ENCODE measurements at regions not wholly inside any gene's neighbourhood (a gene's known extent, or its start where the extent isn't known, plus 50 kb on each side); places are given as distances from the start of the nearest gene placed in this dataset.

DNA sequence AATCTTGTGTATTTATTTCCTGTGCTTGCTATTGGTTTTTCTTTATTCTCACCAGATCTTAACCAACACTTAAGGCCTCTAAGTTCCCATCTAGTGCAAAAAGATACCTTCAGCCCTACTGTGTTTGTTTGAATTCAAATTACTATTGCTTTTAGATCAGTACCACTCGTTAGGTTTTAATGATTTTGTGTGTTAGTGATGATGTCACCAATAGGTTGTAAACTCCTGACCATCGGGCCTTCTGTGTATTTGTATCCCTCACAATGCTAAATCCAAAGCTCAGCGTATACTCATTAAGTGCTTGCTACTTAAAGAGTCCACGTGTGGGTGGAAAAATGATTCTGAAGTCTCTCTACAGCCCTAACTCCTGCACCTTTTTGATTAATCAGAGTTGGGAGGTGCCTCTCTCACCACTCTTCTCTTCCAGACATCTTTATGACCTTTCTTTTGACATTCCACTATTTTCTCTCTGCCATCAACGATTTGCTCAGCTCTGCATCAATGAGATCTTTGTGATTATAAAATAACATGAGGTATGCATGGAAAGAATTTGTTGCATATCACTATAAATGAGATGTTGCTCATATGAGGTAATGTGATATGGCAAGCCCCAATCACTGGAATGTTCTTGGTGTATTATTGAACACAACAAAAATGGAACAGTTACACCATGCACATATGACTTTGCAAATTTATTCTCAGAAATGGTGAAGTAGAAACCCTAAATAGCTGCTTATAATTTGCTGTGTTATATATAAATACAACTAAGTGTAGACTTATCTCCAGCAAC is 55.1 kb upstream of the LAMA2 start:
- no peak for DNase-seq

GRCh38 chr6:128826606-128827005 is 56.3 kb upstream of the LAMA2 start:
- DNase-seq = no peak

DNA sequence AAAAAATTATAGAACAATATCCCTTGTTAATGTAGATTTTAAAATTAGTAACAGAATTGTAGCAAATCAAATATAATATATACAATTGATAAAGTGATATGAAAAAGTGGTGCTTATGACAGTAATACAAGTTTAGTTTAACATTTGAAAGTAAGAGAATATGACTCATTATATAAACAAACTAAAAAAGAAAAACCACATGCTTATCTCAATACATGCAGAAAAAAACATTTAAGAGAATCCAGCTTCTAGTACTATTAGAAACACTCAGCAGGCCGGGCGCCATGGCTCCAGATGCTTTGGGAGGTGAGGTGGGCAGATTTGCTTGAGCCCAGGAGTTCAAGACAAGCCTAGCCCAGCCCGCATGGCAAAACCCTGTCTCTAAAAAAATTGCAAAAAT is 60.7 kb upstream of the LAMA2 start:
- DNase-seq = no peak

DNA sequence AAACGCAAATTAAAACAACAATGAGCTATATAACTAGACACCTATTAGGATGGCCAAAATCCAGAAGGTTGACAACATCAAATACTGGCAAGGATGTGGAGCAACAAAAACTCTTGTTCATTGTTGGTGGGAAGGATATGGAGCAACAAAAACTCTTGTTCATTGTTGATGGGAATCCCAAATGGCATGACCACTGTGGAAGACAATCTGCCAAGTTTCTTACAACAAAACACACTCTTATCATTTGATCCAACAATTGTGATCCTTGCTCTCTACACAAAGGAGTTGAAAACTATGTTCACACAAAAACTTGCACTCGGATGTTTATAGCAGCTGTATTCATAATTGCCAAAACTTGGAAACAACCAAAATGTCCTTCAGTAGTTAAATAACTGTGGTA is 61.8 kb upstream of the LAMA2 start:
- no peak for DNase-seq

DNA sequence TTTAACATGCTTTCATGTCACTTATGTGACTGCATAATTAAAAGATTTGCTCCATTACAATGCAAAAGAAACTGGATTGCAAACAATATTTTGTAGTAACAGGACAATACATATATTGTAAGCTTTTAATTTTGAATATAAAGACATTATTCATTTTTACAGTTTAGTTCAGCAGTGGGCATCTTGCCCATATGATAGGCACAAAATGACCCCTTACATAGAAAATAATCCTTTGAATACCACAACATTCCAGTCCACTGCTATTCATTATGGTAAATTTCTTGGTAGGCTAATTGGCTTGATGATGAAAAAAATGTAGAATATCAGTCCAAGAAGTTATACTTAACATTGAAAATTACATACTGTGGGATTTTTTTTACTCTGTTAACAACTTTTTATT is 74.1 kb upstream of the LAMA2 start:
- no peak for DNase-seq

DNA sequence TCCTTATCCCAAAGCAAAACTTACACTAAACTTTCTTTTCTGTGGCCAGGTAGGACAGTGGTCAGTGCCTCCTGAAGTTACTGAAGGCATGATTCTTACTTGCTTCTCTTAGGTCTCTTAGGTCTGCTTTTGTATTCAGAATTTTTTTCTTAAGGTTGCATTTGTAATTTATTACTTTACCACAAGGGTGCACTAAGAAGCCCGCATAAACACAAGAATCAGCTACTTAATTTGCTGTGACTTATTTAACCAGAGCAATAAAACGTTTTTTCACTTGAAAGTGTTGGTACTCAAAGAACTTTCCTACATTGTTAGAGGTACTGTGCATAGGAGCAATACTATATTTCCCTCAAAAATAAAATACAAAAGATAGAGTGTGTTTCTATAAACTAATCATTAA is 75.4 kb upstream of the LAMA2 start:
- no peak for DNase-seq

GRCh38 chr6:128806261-128806660 is 76.7 kb upstream of the LAMA2 start:
- DNase-seq = no peak

DNA sequence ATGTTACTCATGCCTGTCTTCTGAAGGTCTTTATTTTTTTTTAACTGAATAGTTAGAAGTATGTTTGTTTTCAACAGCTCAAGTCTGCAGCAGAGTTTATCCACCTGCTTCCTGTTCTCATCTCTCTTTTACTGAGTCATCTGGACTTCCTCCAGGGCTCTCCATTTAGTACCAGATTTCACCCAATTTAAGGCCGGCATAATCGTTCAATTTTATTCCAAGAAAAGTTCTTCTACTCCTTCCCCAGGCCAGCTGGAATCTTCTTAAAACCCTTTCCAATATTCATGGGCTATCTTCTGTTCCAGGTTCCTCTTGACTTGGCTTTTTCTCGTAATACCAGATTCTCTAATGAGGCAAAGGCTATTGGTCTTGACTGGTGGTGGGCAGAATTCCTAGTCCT is 79.0 kb upstream of the LAMA2 start:
- no peak for DNase-seq

DNA sequence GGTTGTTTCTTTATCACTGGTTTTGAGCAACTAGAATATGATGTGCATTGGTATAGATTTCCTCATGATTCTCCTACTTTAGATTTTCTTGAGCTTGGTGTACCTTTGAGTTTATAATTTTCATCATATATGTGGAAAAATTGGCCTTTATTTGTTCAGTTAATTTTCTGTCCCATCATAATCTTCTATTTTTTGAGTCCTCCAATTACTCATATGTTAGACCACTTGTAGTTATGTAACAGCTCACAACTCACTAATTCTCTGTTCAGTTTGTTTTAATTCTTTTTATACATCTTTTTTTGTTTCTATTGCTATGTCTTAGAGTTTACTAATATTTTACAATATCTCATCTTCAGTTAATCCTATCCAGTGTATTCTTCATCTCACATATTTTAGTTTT is 81.3 kb upstream of the LAMA2 start:
- no peak for DNase-seq

- DNase-seq = no peak
Measured at GRCh38 chr6:128784266-128784665, 98.7 kb upstream of the LAMA2 start.

GRCh38 chr6:128768187-128768586 is 114.8 kb upstream of the LAMA2 start:
- no peak for DNase-seq

GRCh38 chr6:128767705-128768104 is 115.2 kb upstream of the LAMA2 start:
- no peak for DNase-seq

DNA sequence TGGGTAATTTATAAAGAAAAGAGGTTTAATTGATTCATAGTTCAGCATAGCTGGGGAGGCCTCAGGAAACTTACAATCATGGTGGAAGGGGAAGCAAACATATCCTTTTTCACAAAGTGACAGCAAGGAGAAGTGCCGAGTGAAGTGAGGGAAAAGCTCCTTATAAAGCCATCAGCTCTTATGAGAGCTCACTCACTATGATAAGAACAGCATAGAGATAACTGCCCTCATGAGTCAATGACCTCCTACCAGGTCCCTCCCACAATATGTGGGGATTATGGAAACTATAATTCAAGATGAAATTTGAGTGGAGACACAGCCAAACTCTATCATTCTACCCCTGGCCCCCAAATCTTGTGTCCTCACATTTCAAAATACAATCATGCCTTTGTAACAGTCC is 115.8 kb upstream of the LAMA2 start:
- no peak for DNase-seq

DNA sequence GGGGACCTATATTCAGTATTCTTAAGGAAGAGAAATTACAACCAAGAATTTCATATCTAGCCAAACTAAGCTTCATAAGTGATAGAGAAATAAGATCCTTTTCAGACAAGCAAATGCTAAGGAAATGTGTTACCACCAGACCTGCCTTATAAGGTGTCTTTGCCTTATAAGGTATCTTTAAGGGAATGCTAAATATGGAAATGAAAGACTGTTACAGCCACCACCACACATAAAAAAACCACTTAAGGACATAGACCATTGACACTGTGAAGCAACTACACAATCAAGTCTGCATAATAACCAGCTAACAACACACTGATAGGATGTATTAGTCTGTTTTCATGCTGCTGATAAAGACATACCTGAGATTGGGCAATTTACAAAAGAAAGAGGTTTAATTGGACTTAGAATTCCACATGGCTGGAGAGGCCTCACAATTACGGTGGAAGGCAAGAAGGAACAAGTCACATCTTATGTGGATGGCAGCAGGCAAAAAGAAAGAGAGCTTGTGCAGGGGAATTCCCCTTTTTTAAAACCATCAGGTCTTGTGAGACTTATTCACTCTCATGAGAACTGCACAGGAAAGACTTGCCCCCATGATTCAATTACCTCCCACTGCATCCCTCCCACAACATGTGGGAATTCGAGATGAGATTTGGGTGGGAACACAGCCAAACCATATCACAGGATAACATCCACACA is 119.2 kb upstream of the LAMA2 start:
- no peak for DNase-seq

- DNase-seq = no peak
Measured at GRCh38 chr6:128759901-128760300, 123.0 kb upstream of the LAMA2 start.

DNA sequence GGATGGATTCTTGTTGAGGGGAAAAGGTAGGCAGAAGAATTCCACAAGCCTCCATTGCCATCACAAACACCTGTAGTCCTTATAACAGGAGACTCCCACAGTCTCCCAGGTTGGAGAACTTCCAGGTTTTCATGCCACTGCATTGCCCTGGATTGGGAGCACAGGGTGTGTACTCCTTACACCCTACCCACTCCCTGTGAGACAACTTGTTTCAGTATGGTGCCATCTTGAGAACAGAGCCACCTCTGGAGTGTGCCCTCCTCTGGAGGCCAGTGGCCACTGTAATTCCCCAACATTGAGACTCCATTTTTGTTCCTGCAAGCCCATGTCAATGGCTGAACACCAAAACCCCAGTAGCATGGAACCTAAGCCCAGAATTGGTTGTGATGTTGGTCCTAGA is 123.5 kb upstream of the LAMA2 start:
- DNase-seq = no peak

DNA sequence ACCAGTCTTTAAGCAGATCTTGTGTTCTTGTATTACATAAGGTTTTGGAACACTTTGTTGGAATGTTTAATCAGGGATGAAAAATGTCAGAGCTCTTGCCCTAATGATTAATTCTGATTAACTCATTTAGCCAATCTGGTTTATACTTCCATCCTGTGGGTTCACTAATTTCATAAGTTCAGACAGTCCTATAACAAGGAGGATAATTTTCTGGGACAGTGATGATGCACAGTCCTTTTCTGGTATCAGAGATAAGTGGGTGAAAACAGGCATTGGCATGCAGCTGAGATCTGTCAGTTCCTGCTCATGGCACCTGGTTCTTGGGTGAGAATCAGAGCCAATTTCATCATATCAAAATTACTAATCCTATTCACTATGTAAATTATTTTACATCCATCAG is 125.0 kb upstream of the LAMA2 start:
- DNase-seq = no peak

- no peak for DNase-seq
Measured at GRCh38 chr6:128754658-128755256, 128.2 kb upstream of the LAMA2 start.

DNA sequence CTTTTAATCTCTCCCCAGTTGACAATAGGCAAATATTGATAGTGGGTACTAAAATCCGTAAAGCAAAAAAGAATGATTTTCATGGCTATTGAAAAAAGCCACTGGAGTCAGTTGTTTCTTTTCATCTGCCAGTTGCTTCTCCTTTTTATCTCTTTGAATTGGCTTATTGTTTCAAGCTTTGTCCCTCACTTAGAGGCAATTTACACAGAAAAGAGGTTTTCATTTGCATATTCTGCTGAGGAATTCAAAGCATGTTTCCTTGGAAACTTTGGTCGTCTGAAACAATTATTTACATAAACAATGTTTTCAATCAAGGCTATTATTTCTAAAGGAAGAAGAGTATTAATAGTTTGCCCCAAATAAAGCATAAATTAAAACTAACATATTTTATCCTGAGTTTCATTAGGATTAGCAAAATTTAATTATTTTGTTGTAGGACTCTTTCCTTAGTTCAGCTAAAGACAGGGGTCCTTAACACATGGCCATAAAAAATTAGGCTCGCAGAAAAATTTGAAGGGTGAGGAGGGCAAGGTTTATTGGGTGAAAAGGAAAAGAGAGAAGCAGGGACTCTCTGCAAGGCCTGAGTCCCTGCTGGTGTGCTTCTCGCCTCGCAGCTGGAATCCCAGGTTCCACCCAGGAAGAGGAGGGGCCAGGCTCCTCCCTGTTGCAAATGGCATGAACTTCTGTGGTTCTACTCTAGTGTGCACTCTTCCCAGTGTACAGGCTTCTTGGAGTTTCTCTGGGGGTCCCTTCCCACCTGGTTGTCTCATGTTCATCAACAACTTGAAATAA is 138.8 kb upstream of the LAMA2 start:
- DNase-seq = no peak

DNA sequence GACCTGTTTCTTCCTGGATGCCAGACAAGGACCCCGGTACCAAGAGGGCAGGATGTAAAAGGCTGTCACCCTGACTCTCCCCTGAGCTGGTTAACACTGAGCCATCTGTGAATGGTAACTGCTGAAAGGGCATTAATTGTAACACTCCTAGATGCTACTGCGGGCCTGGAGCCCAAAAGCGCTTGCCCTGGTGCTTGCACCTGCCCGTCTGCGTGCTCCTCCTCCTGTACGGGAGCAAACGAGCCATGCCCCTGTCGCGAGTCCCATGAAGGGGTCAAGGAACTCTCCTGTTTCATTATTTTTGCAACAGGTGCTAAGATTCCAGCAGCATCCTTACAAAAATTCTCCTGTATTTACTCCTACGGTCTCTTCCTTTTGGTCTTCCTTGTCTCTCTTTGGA is 140.0 kb upstream of the LAMA2 start:
- DNase-seq = no peak

GRCh38 chr6:128740951-128741350 is 142.0 kb upstream of the LAMA2 start:
- DNase-seq = no peak

DNA sequence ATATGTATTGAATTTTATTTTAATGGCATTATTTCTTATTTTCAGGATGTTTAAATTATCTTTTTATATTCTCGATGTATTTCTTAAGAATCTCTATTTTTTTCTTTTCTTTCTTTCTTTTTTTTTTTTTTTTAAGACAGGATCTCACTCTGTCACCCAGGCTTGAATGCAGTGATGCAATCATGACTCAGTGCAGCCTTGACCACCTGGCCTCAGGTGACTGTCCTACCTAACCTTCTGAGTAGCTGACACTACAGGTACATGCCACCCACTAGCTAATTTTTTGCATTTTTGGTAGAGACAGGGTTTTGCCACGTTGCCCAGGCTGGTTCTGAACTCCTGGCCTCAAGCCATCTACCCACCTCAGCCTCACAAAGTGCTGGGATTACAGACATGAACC is 143.8 kb upstream of the LAMA2 start:
- DNase-seq = no peak

- no peak for DNase-seq
Measured at GRCh38 chr6:128738112-128738511, 144.8 kb upstream of the LAMA2 start.

DNA sequence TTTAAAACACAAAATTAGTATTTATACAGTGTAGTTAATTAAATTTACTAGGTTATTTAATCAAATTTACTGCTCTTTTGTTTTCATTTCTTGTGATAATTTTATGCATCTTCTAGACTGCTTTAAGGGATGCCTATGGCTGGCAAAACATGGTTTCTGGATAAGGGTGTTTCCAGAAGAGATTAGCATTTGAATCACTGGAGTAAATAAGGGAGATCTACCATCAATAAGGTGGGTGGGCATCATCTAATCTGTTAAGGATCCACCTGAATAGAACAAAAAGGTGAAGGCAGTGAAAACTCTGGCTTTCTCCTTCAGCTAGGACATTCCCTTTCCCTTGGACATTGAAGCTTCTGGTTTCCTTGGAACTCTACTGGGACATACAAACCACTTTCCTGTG is 146.2 kb upstream of the LAMA2 start:
- DNase-seq = no peak

Measured in NCI-H510A (cell line).